ENCODE measurements at regions not wholly inside any gene's neighbourhood (a gene's known extent, or its start where the extent isn't known, plus 50 kb on each side); places are given as distances from the start of the nearest gene placed in this dataset.
A peak's percentile ranks its signal among the peaks of the same experiment; 100 is the strongest.

GRCh38 chr20:7330850-7331249, 563.4 kb downstream of the BMP2 start:
- DNase-seq = no peak

DNA sequence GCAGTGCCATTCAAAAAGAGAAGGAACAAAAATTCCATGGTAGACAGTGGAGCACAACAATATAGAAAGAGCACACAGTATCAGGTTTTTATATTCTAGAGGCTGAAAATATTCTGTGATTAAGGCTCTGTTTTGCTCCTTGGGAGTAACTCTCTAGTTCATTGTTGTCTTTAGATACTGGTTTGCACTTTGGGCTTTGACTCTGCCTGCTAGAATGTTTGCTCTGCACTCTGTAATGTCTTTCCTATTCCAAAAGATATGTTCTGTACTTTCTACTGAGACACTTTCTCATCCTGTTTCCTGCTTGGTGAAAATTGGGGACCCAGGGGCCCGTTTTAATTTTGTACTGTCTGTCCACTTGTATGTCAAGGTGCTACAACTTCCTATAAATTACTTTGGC, 564.7 kb downstream of the BMP2 start:
- no peak for DNase-seq

DNA sequence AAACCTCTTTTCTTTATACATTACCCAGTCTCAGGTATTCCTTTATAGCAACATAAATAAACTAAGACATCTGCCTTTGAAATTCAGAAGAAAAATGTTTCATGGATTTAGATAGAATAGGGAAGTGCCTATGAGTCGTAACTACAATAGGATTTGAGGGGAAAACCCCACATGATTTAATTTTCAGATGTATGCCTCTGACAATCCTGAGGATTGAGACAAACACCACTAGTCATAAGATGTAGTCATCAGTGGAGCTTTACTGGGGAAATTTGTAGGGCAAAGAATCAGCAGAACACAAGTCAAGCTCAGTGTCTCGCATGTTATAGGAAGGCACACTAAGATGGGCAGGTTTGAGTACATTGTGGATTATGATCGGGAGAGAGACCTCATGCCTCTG, 566.4 kb downstream of the BMP2 start:
- DNase-seq = no peak

DNA sequence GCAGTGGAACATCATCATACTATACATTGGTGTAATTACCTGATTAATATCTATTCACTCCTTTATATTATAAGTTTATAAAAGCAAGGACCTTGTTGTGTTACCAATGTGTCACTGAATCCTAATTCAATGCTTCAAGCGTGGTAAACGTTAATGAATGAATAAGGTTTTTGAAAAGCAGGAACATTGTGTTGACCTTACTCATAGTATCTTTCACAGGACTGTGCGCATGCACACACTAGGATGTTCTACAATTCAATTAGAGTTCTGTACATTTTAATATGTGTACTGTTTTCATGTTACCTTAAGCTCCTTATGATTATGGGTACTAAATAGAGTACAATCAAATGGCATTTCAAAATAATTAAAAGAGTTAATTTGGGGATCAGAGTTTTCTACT, 578.5 kb downstream of the BMP2 start:
- DNase-seq = no peak

GRCh38 chr20:7346562-7346961, 579.1 kb downstream of the BMP2 start:
- DNase-seq = no peak

DNA sequence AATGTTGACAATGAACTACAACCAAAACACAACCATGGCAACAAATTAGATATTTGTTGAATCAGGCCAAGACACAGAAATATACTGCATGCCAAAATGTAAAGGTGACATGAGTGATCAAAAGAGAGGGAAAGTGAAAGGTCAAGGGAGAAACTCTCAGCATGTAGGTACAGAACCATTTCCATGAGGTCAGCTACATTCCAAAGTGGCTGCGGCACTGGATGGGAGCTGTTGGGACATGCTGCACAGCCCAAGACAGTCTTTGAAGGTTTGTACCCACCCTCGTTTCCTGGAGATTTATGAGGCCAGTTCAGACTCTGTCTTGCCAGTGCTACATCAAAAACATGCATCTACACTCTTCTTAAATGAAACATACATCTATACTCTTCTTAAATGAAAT, 579.9 kb downstream of the BMP2 start:
- DNase-seq = no peak

- no peak for DNase-seq
These were observed 580.8 kb downstream of the BMP2 start for GRCh38 chr20:7348253-7348652.

DNA sequence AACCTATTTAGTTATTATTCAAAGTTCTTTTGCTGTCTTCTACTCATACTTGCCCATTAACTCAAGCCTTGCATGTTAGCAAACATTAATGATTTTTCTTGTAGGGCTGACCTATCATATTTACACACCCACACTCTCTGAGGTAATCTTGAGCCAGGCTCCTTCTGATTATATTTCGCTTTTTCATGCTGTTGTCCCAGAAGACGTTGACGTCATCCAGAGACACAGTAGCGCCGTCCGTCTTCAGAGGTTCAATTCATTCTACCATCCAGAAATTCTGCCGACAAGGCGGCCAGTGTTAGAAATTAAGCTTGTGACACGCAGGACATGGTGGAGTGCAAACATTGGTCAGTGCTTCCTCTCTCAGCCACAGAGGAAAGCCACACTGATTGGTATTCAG, 584.7 kb downstream of the BMP2 start:
- DNase-seq = no peak

DNA sequence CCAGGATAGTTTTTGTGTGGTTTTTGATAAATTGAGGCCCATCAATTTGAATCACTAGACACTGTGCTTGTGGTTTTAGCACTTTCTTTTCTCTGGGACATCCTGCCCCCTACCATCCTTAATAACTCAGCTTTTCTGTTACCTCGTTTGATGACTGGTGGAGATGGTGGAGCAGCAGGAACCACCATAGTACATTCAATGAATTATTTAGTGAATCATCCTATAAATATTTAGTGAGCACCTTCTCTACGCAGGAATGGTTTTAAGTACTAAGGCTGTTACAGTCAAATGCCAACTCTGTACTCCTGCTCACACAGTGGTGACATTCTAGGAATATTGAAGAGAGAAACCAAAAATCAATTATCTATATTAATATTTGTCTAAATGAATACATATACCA, 585.2 kb downstream of the HAO1 start:
- no peak for DNase-seq

- no peak for DNase-seq
These were observed 581.6 kb downstream of the HAO1 start for GRCh38 chr20:7358670-7359069.

- DNase-seq = no peak
These were observed 580.5 kb downstream of the HAO1 start for GRCh38 chr20:7359739-7360138.

DNA sequence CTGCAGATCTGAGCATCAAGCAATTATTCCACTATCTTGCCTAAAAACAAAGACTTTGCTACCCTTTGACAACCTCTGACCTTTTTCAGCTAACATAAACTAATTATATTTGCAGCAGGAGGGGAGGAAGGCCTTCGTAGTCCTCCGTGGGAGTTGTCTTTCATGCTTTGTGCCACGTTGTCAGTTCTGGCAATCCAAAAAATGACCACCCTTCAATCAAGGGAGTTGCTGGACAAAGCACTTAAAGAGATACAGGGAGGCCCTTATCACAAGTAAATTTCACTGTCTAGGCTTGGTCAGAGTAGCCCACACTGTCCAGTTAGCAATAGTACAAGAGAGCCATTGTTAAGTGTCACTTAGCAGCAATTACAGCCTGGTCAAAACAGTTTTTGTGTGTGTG, 578.9 kb downstream of the HAO1 start:
- peak in 1 of 58 donors; percentile 3 for DNase-seq

DNA sequence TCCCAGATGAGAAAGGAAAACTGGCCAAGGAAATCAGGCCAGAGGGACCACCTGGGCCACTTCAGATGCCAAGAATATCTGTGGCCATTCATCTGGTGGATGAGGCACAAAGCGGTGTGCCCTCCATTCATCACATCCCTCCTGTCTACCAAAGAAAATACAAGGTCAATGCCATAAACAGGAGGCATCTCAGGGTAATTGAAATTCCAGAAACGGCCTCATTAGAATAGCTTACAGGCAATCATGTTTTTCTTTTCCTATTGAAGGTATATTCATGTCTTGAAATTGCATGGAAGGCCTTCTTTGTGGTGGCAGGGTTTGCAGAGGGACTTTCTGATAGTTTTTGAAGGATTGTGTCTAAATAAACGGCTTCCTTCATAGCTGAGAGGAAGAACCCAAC, 578.3 kb downstream of the HAO1 start:
- DNase-seq = no peak

GRCh38 chr20:7362601-7363000, 577.7 kb downstream of the HAO1 start:
- no peak for DNase-seq

DNA sequence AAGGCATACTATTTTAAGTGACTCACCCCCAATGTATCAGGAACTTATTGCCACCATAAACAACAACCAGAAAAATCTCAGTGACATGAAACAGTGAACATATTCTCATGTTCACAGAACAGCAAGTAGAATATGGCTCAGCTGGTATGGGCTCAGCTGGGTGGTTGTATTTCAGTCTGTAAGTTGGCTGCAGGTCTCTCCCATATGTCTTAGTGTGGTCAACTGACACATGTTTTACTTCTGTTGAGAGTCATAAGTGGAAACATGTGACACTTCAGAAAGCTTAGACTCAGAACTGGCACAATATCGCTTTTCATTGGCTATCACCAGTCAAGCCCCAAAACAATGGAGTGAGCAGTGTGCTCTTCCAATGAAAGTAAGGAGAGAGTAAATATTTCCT, 574.1 kb downstream of the HAO1 start:
- DNase-seq = no peak

DNA sequence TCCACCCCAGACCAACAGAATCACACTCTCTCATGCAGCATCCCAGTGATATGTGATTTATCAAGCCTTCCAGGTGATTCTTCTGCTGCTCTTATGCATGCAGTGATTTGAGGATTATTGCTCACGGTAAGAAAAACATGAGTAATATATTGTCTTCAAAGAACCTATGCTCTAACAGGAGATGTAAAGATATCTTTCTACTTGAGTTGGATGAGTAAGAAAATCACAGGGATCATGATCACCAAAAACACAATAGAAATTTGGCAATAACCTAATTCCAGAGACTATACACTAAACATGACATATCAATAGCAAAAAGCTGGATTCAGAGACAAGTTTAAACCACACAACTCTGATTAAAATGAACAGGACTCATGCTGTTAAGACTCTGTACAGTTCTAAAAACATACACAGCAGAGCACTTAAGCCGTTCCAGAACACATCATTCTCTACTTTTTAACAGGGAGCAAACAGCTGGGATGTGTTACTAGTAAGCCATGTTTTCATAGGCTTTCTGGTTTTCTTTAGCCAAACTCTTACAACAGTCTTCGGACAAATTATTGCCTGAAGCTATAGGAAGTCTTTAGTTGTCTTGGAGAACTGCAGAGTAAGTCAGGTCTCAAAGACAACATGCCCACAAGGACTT, 568.6 kb downstream of the HAO1 start:
- DNase-seq = no peak

DNA sequence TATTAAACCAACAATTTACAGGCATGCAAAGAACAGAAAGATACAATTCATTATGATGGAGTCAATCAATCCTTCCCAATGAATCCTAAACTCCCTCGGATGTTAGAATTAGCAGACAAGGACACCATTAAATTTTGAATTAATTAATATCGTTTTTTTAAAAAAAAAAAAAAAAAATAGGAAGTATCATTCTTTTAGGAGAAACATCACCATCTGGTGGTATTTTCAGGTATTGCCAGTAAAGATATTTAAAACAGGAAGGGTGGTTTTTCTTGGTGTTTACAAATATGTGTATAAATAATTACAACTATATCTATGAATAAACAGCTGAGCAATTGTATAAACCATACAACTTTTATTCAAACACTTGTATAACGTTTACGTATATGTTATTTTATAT, 564.4 kb downstream of the HAO1 start:
- no peak for DNase-seq

- no peak for DNase-seq
These were observed 561.2 kb downstream of the HAO1 start for GRCh38 chr20:7378864-7379605.

DNA sequence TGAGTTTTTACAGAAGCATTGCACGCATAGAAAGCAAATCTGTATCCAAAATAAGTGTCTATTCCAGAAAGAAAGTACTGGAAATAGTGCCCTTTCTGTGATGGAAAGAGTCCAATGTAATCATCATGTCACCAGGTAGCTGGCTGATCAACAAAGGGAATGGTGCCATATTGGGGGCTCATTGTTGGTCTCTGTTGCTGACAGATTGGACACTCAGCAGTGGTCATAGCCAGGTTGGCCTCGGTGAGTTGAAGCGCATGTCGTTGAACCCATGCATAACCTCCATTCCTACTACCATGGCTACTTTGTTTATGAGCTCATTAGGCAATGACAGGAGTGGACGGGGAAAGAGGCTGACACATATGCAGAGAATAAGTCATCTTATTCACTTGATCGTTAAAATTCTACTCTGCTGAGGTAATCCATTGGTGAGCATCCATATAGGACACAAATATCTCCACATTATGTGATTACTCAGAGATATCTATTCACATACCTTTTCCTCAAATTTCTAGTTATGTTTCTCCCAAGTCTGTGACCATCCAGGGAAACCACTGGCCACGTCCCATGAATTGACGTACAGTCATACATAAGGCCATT, 560.5 kb downstream of the HAO1 start:
- no peak for DNase-seq

- no peak for DNase-seq
These were observed 557.0 kb downstream of the HAO1 start for GRCh38 chr20:7383216-7383615.

GRCh38 chr20:7387638-7388193, 552.5 kb downstream of the HAO1 start:
- DNase-seq = no peak

DNA sequence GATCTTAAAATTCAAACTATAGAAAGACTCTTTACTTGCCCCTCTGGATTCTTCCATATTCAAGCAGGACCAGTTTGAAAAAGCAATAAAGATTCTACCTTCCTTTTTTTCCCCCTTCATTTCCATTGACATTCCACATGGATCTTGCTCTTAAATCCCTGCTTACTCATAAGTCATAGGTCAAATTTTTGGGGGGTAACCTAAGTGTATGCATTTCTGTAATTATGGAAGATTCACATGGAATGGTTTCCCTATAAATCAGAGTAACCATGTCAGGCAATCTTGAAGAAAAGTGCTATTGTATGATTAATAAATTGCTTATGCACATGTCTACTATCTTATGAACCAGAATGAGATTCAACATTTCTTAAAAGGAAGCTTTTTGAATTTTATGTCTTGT, 551.0 kb downstream of the HAO1 start:
- DNase-seq = no peak
